Liver (tissue), 3 donors: ENCODE measurements at regions not wholly inside any gene's neighbourhood (a gene's known extent, or its start where the extent isn't known, plus 50 kb on each side); places are given as distances from the start of the nearest gene placed in this dataset.

Source experiments
- CTCF ChIP-seq: fragments of 150-350 bp; IDR thresholded peaks from 2 replicates; pipeline ENCODE4 v1.5.1; 2017; ENCODE audit warnings: improper control_type of control experiment, low read depth, low read length; ENCODE audit not compliant: missing input control
- EGR1 ChIP-seq, 2 donors: IDR thresholded peaks; 2 replicates each; pipeline ENCODE4 v1.6.1; 2016 to 2018; ENCODE audit warnings: antibody characterized with exemption in 2 of 2, low read depth in 2 of 2
- FOXA2 ChIP-seq: IDR thresholded peaks from 2 replicates; pipeline ENCODE4 v1.6.1; 2016; ENCODE audit warnings: antibody characterized with exemption
- GABPA ChIP-seq, 2 donors: IDR thresholded peaks in 1 of 2; conservative IDR thresholded peaks in 1 of 2; 2 replicates each; pipeline ENCODE4 v1.6.1; 2016; ENCODE audit warnings: antibody characterized with exemption in 2 of 2, mild to moderate bottlenecking in 1 of 2, moderate library complexity in 1 of 2
- REST ChIP-seq: IDR thresholded peaks from 2 replicates; pipeline ENCODE4 v1.6.1; 2016; ENCODE audit warnings: antibody characterized with exemption, mild to moderate bottlenecking
- SP1 ChIP-seq: IDR thresholded peaks from 2 replicates; pipeline ENCODE4 v1.6.1; 2018; ENCODE audit warnings: antibody characterized with exemption, mild to moderate bottlenecking
- TAF1 ChIP-seq: conservative IDR thresholded peaks from 2 replicates; pipeline ENCODE4 v1.6.1; 2016; ENCODE audit warnings: antibody characterized with exemption, mild to moderate bottlenecking
- YY1 ChIP-seq: IDR thresholded peaks from 2 replicates; pipeline ENCODE4 v1.6.1; 2016; ENCODE audit warnings: antibody characterized with exemption, mild to moderate bottlenecking
- TF ChIP-seq, protein P1 (sequence below): IDR thresholded peaks from 2 replicates; pipeline ENCODE4 v1.6.1; 2016; ENCODE audit warnings: antibody characterized with exemption
- TF ChIP-seq, protein P2 (sequence below): IDR thresholded peaks from 2 replicates; pipeline ENCODE4 v1.6.1; 2016; ENCODE audit warnings: antibody characterized with exemption
- donor health status: healthy.
- donor health status: healthy.

DNA sequence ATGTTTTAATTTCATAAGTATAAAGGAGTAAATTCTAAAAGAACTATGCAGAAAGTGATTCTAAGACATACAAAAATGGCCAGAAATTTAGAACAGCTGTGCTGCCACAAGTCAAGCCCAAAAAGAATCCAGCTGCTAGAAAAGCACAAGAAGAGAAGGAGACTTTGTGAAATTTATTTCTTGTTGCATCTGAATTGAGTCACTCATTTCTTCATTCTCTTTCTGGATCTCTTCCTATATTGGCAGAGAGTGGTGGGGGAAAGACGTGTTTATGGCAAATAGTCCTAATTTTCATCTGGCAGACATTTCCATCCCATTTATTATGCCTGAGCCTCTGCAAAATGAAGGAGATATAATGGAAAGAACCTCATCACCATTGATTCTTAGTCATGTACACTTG is 139.6 kb upstream of the CTTNBP2NL start:
- TF ChIP-seq CTCF (no peak), GABPA (IDR thresholded peaks at IDR 0.05 in 1 of 2, conservative IDR thresholded peaks at IDR 0.05 in 1 of 2) (no peak), REST (no peak), SP1 (no peak), YY1 (no peak), EGR1 (IDR thresholded peaks at IDR 0.05; ENCODE audit: low read depth in 2 of 2) (no peak), TAF1 (no peak), FOXA2 (no peak)
- TF ChIP-seq, protein P1, sequence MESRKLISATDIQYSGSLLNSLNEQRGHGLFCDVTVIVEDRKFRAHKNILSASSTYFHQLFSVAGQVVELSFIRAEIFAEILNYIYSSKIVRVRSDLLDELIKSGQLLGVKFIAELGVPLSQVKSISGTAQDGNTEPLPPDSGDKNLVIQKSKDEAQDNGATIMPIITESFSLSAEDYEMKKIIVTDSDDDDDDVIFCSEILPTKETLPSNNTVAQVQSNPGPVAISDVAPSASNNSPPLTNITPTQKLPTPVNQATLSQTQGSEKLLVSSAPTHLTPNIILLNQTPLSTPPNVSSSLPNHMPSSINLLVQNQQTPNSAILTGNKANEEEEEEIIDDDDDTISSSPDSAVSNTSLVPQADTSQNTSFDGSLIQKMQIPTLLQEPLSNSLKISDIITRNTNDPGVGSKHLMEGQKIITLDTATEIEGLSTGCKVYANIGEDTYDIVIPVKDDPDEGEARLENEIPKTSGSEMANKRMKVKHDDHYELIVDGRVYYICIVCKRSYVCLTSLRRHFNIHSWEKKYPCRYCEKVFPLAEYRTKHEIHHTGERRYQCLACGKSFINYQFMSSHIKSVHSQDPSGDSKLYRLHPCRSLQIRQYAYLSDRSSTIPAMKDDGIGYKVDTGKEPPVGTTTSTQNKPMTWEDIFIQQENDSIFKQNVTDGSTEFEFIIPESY: no peak
- TF ChIP-seq, protein P2, sequence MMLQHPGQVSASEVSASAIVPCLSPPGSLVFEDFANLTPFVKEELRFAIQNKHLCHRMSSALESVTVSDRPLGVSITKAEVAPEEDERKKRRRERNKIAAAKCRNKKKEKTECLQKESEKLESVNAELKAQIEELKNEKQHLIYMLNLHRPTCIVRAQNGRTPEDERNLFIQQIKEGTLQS: no peak
